C4-2B (cell line): ENCODE measurements at regions not wholly inside any gene's neighbourhood (a gene's known extent, or its start where the extent isn't known, plus 50 kb on each side); places are given as distances from the start of the nearest gene placed in this dataset.

ENCODE experiments used
- CTCF ChIP-seq: fragments of 450-650 bp; conservative IDR thresholded peaks from 2 replicates; pipeline ENCODE4 v1.5.1; 2017; ENCODE audit warnings: mild to moderate bottlenecking
- ZFX ChIP-seq: fragments of 450-650 bp; IDR thresholded peaks from 2 replicates; pipeline ENCODE4 v1.6.1; 2017

- no peak for TF ChIP-seq CTCF
- TF ChIP-seq ZFX, result no peak
These were observed 225.8 kb upstream of the SDK2 start for GRCh38 chr17:73870068-73870467.
